Caco-2 (cell line): ENCODE measurements at regions not wholly inside any gene's neighbourhood (a gene's known extent, or its start where the extent isn't known, plus 50 kb on each side); places are given as distances from the start of the nearest gene placed in this dataset.
"Not testable (repeated sequence)": the region's sequence is repeated elsewhere in the genome, so short reads cannot be mapped to it uniquely, and the experiment has no call there.

ENCODE experiments used
- BruUV-seq: library from RNA; stranded (reverse); fragments of 400-500 nt; replicated peaks from 2 replicates; lab custom pipeline; 2021; lab: Mats Ljungman, UMichigan
- CTCF ChIA-PET: fragments of 300-600 bp; sonication (Branson Sonifier 250); formaldehyde crosslinking; loops from one replicate; lab custom pipeline; 2022; ENCODE audit warnings: antibody characterized with exemption; lab: Charles Lee
- POLR2A ChIA-PET: fragments of 300-600 bp; sonication (Branson Sonifier 250); formaldehyde crosslinking; loops from one replicate; lab custom pipeline; 2022; ENCODE audit warnings: antibody characterized with exemption; lab: Charles Lee
- DNase-seq, 2 experiments: peaks; one replicate each; pipeline versions ENCODE4 v3.0.0 to v3.0.0-alpha.2; 2020 to 2022
- H3K27me3 ChIP-seq: replicated peaks from 2 replicates; pipeline ENCODE4 v1.6.0; 2011; ENCODE audit warnings: low read length; ENCODE audit not compliant: control insufficient read depth, insufficient read depth
- H3K36me3 ChIP-seq: 2 replicates; pipeline ENCODE4 v1.5.1; 2011; ENCODE audit warnings: low read length; ENCODE audit not compliant: control insufficient read depth, insufficient read depth
- H3K4me1 ChIP-seq: fragments of 250-450 bp; sonication (Bioruptor Pico); 2 replicates; pipeline ENCODE4 v1.5.1; 2020; ENCODE audit warnings: mild to moderate bottlenecking
- H3K4me3 ChIP-seq: 2 replicates; pipeline ENCODE4 v1.5.1; 2011; ENCODE audit warnings: low read depth, mild to moderate bottlenecking, control low read depth, low read length
- H3K9me3 ChIP-seq: fragments of 250-450 bp; sonication (Bioruptor Pico); 2 replicates; pipeline ENCODE4 v1.5.1; 2020; ENCODE audit warnings: mild to moderate bottlenecking, moderate library complexity
- H3K27ac Mint-ChIP-seq: one replicate; pipeline ENCODE4 v1.8.0; 2022; ENCODE audit warnings: mixed read lengths; ENCODE audit not compliant: unreplicated experiment
- H3K27me3 Mint-ChIP-seq: one replicate; pipeline ENCODE4 v1.8.0; 2022; ENCODE audit warnings: mixed read lengths; ENCODE audit not compliant: insufficient read depth, unreplicated experiment
- H3K36me3 Mint-ChIP-seq: one replicate; pipeline ENCODE4 v1.8.0; 2022; ENCODE audit warnings: mild to moderate bottlenecking, mixed read lengths; ENCODE audit not compliant: insufficient read depth, unreplicated experiment
- H3K4me1 Mint-ChIP-seq: one replicate; pipeline ENCODE4 v1.8.0; 2022; ENCODE audit warnings: low read depth, mixed read lengths; ENCODE audit not compliant: unreplicated experiment
- H3K4me3 Mint-ChIP-seq: one replicate; pipeline ENCODE4 v1.8.0; 2022; ENCODE audit warnings: mild to moderate bottlenecking, moderate library complexity, mixed read lengths; ENCODE audit not compliant: unreplicated experiment
- H3K9me3 Mint-ChIP-seq: one replicate; pipeline ENCODE4 v1.8.0; 2022; ENCODE audit warnings: mixed read lengths; ENCODE audit not compliant: unreplicated experiment
- intact Hi-C: fragments of 100-400 bp; cut with micrococcal nuclease; formaldehyde crosslinking; loops from one replicate; pipeline ENCODE4 v1.10.0; 2022; ENCODE audit not compliant: unreplicated experiment
- TF ChIP-seq, protein P1 (sequence below), 2 experiments: fragments of 200-600 bp in 1 of 2; IDR thresholded peaks; 1 replicate in 1 of 2; 2 replicates in 1 of 2; pipeline versions ENCODE4 v1.5.1 to v1.8.0; 2011 to 2022; ENCODE audit warnings: antibody characterized with exemption in 1 of 2, control low read depth in 1 of 2, inconsistent platforms in 1 of 2, low read depth in 1 of 2, low read length in 1 of 2, mild to moderate bottlenecking in 1 of 2, moderate library complexity in 1 of 2; ENCODE audit not compliant: insufficient read depth in 1 of 2, severe bottlenecking in 1 of 2, unreplicated experiment in 1 of 2

DNA sequence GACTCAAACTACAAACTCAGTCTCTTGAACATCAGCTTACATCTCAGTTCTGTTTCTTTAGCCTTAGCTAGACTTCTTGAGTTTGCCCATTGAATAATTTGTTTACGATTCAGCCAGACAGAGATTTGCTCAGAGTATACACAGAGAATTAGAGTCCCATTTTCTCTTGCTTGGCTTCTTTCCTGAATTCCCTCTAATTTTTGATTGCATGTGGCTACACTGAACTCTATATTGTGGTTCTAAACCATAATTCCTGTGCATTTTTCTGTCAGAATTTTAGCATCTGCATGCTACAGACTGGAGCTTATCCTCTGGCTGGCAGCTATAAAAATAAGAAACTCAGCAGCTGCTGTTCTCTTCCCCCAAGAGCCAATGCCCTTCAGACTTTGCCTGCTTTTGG lies 354.9 kb downstream of the MDFIC start:
- H3K9me3 Mint-ChIP-seq, result no peaks in the 10 kb centered on the region
- TF ChIP-seq, protein P1, sequence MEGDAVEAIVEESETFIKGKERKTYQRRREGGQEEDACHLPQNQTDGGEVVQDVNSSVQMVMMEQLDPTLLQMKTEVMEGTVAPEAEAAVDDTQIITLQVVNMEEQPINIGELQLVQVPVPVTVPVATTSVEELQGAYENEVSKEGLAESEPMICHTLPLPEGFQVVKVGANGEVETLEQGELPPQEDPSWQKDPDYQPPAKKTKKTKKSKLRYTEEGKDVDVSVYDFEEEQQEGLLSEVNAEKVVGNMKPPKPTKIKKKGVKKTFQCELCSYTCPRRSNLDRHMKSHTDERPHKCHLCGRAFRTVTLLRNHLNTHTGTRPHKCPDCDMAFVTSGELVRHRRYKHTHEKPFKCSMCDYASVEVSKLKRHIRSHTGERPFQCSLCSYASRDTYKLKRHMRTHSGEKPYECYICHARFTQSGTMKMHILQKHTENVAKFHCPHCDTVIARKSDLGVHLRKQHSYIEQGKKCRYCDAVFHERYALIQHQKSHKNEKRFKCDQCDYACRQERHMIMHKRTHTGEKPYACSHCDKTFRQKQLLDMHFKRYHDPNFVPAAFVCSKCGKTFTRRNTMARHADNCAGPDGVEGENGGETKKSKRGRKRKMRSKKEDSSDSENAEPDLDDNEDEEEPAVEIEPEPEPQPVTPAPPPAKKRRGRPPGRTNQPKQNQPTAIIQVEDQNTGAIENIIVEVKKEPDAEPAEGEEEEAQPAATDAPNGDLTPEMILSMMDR (IDR thresholded peaks at IDR 0.05; ENCODE audit: insufficient read depth in 1 of 2, low read depth in 1 of 2, low read length in 1 of 2, severe bottlenecking in 1 of 2, unreplicated experiment in 1 of 2), result no peak
- no peaks in the 10 kb centered on the region for H3K4me1 Mint-ChIP-seq
- H3K4me3 Mint-ChIP-seq, result no peak overlapping the region
- ChIA-PET CTCF (no interaction called here), POLR2A (no interaction called here)
- DNase-seq, result no peak
- no peaks in the 10 kb centered on the region for H3K4me1 ChIP-seq
- BruUV-seq, result no TSS peak
- H3K27me3 ChIP-seq, result no peaks in the 10 kb centered on the region
- no peaks in the 10 kb centered on the region for H3K9me3 ChIP-seq
- no peaks in the 10 kb centered on the region for H3K36me3 Mint-ChIP-seq
- H3K36me3 ChIP-seq, result no peaks in the 10 kb centered on the region
- no peak overlapping the region for H3K27ac Mint-ChIP-seq
- no peak overlapping the region for H3K4me3 ChIP-seq
- no peaks in the 10 kb centered on the region for H3K27me3 Mint-ChIP-seq
- intact Hi-C loops, result no loop called here

DNA sequence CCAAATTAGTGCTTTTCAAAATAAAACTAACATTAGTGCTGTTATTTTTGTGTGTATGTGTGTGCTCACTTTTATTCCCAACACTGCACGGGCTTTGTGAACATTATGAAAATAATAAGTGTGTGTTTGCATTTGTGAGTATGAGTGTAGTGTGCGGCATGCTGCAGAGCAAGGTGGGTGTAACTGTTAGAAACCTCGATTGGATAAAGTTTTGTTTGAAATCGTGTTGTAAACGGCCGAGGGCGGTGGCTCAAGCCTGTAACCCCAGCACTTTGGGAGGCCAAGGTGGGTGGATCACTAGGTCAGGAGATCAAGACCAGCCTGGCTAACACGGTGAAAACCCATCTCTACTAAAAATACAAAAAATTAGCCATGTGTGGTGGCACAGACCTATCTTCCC lies 352.0 kb downstream of the MDFIC start:
- H3K4me1 Mint-ChIP-seq, H3K36me3 ChIP-seq, H3K4me1 ChIP-seq, H3K27me3 Mint-ChIP-seq, H3K4me3 Mint-ChIP-seq, CTCF ChIA-PET, H3K27me3 ChIP-seq, DNase-seq, POLR2A ChIA-PET, H3K27ac Mint-ChIP-seq, H3K4me3 ChIP-seq, H3K36me3 Mint-ChIP-seq, intact Hi-C loops, BruUV-seq, H3K9me3 Mint-ChIP-seq, H3K9me3 ChIP-seq: not testable (repeated sequence)

DNA sequence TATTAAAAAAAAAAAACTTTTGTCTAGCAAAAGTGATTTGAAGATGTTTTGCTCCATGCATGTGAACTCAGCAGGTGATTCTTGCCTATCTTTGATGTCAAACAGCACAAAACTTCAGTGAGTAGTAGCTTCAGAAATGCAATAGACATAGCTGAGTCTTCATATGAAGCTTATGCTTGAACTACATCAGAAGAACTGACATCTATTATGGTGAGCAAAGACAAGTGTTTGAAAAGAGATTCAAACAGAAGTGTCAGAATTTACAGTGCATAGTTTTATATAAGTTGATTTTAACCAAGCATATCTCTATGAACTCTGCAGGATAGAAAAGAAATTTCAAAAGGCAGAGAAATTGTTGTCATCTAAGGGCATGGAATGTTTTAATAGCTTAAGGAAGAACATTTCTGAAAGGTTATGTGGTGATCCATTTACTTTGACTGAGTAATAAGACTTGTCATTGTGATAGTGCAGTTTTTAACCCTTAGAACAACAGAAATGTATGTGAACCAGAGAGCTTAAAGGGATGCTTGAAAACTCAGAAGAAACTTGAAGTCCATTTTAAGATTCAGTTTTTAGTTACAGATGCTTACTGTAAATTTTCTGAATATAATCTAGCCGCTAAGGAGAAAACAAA lies 351.4 kb downstream of the MDFIC start:
- POLR2A ChIA-PET, result no interaction called here
- no peaks in the 10 kb centered on the region for H3K4me1 ChIP-seq
- CTCF ChIA-PET, result no interaction called here
- no peaks in the 10 kb centered on the region for H3K9me3 Mint-ChIP-seq
- no peaks in the 10 kb centered on the region for H3K27me3 ChIP-seq
- no peak overlapping the region for H3K4me3 Mint-ChIP-seq
- no peak for DNase-seq
- H3K4me3 ChIP-seq, result no peak overlapping the region
- intact Hi-C loops, result no loop called here
- no peak overlapping the region for H3K27ac Mint-ChIP-seq
- TF ChIP-seq, protein P1 (IDR thresholded peaks at IDR 0.05; ENCODE audit: insufficient read depth in 1 of 2, low read depth in 1 of 2, low read length in 1 of 2, severe bottlenecking in 1 of 2, unreplicated experiment in 1 of 2), result no peak
- H3K36me3 ChIP-seq, result no peaks in the 10 kb centered on the region
- BruUV-seq, result no TSS peak
- no peaks in the 10 kb centered on the region for H3K27me3 Mint-ChIP-seq
- H3K4me1 Mint-ChIP-seq, result no peaks in the 10 kb centered on the region
- no peaks in the 10 kb centered on the region for H3K9me3 ChIP-seq
- no peaks in the 10 kb centered on the region for H3K36me3 Mint-ChIP-seq
